ENCODE measurements at regions not wholly inside any gene's neighbourhood (a gene's known extent, or its start where the extent isn't known, plus 50 kb on each side); places are given as distances from the start of the nearest gene placed in this dataset.

DNA sequence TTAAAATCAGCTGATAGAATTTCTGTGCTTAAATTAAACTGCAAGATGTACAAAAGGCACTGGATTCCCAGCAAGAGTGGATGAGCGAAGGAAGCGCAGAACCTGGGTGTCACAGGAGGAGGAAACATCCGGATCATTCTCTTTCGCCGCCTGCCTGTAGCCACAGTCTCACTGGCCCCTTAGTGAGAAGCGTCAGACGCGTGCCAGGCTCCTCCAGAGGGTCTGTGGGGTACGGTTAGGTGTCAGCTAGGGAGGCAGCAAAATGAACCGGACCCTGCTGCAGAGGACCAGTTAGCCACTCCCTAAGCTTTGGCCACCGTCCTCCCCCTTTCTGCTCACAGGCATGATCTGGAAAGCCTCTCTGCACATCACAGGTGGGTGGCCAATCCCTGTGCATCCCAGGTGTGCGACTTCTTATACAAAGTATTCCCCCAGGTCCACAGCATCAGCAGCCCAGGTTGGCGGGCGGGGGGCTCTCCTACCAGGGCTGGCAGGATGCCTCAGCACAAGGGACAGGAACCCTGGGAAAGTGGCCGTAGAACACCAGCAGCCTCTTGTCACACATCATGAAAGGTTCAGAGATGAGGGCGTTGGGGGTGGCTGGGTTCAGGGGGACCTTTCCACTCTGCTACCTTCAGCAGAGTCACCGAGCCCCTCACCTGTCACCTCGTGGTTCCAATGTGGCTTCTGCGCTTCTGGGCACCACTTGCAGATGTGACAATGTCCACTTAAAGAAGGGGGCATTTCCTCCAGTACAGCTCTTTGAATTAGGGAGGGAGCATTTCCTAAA is 61.1 kb upstream of the SLC66A3 start:
- H3K27me3 ChIP-seq: peaks cover 5% of the 10 kb centered on the region
- H3K4me3 ChIP-seq: no peak overlapping the region
- no peak overlapping the region for H3K27ac ChIP-seq
- no peaks in the 10 kb centered on the region for H3K36me3 ChIP-seq
- no peak for TF ChIP-seq EP300 (IDR thresholded peaks at IDR 0.05)
- TF ChIP-seq POLR2AphosphoS5 (IDR thresholded peaks at IDR 0.05): no peak
- TF ChIP-seq, protein P1, sequence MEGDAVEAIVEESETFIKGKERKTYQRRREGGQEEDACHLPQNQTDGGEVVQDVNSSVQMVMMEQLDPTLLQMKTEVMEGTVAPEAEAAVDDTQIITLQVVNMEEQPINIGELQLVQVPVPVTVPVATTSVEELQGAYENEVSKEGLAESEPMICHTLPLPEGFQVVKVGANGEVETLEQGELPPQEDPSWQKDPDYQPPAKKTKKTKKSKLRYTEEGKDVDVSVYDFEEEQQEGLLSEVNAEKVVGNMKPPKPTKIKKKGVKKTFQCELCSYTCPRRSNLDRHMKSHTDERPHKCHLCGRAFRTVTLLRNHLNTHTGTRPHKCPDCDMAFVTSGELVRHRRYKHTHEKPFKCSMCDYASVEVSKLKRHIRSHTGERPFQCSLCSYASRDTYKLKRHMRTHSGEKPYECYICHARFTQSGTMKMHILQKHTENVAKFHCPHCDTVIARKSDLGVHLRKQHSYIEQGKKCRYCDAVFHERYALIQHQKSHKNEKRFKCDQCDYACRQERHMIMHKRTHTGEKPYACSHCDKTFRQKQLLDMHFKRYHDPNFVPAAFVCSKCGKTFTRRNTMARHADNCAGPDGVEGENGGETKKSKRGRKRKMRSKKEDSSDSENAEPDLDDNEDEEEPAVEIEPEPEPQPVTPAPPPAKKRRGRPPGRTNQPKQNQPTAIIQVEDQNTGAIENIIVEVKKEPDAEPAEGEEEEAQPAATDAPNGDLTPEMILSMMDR (IDR thresholded peaks at IDR 0.05): no peak
- TF ChIP-seq POLR2A (IDR thresholded peaks at IDR 0.05): no peak
- no peak for ATAC-seq
- WGBS, 2 donors (ENCODE audit: low coverage in 1 of 2): 69% methylated on average over 14 of the region's 19 CpGs; no CpG with 5 or more reads in 1 of the 2 donors
- H3K4me1 ChIP-seq: no peaks in the 10 kb centered on the region
- no peaks in the 10 kb centered on the region for H3K9me3 ChIP-seq

DNA sequence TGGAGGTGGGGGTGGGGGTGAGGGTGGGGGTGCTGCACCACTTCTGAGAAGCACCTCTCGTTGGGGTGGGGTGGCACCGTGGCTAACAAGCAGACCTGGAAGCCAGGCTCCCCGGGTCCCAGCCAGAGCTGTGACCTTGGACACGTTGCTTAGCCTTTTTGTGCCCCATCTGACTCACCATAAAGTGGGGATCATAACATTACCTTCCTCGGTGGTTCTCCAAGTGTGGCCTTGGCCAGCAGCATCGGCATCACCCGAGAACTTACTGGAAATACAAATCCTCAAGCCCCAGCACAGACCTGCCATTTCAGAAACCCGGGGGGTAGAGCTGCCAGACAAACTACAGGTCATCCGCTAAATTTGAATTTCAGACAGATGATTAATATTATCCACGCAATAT is 58.7 kb upstream of the SLC66A3 start:
- WGBS, 2 donors (ENCODE audit: low coverage in 1 of 2): 20 to 52% methylated on average over 1 to 7 of the region's 10 CpGs
- Histone ChIP-seq H3K4me1 (no peaks in the 10 kb centered on the region), H3K4me3 (no peak overlapping the region), H3K36me3 (no peaks in the 10 kb centered on the region), H3K9me3 (no peaks in the 10 kb centered on the region), H3K27me3 (peaks cover 13% of the 10 kb centered on the region), H3K27ac (no peak overlapping the region)
- TF ChIP-seq POLR2AphosphoS5 (IDR thresholded peaks at IDR 0.05) (no peak), EP300 (IDR thresholded peaks at IDR 0.05) (no peak), POLR2A (IDR thresholded peaks at IDR 0.05) (no peak)
- TF ChIP-seq, protein P1 (IDR thresholded peaks at IDR 0.05): no peak
- ATAC-seq: no peak

DNA sequence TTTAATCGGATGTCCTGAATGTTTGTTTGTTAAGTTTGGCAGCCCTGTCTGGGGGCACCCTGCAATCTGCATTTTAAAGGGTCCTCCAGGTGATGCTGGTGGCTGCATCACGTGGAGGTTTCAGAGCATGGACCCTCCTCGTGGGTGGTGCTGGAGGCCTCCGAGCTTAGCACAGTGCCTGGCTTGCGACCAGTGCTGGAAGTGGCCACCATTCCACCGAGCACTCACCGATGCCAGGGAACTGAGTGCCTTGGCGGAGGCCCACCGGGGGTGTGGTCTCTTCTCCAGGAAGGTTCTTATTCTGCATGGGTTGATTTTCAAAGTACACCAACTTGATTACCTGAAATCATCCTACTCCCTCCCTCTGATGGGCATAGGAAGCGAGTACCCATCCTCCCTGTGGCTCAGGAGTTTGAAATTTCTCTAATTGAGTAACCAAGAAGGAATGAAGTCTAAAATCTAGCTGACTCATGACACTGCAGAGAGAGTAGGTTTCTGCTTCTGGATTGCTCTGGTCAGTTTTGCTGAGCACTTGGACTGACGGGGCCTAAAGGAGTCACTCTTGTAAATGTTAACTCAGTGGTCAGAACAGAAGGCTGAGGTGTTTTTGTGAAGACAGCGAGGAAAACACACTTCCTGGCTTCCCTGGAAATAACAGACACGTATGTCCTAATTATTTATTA is 58.1 kb upstream of the SLC66A3 start:
- Histone ChIP-seq H3K27me3 (peaks cover 19% of the 10 kb centered on the region), H3K27ac (no peak overlapping the region), H3K9me3 (no peaks in the 10 kb centered on the region), H3K4me3 (no peak overlapping the region), H3K36me3 (no peaks in the 10 kb centered on the region), H3K4me1 (no peaks in the 10 kb centered on the region)
- WGBS, 2 donors (ENCODE audit: low coverage in 1 of 2): 50 to 71% methylated on average over 7 to 9 of the region's 13 CpGs
- TF ChIP-seq POLR2AphosphoS5 (IDR thresholded peaks at IDR 0.05) (no peak), EP300 (IDR thresholded peaks at IDR 0.05) (no peak), POLR2A (IDR thresholded peaks at IDR 0.05) (no peak)
- TF ChIP-seq, protein P1 (IDR thresholded peaks at IDR 0.05): no peak
- ATAC-seq: no peak

- TF ChIP-seq POLR2A (IDR thresholded peaks at IDR 0.05) (no peak), POLR2AphosphoS5 (IDR thresholded peaks at IDR 0.05) (no peak), EP300 (IDR thresholded peaks at IDR 0.05) (no peak)
- TF ChIP-seq, protein P1 (IDR thresholded peaks at IDR 0.05): no peak
- Histone ChIP-seq H3K27ac (no peak overlapping the region), H3K9me3 (no peaks in the 10 kb centered on the region), H3K27me3 (peaks cover 19% of the 10 kb centered on the region), H3K36me3 (no peaks in the 10 kb centered on the region), H3K4me1 (no peaks in the 10 kb centered on the region), H3K4me3 (no peak overlapping the region)
- no peak for ATAC-seq
- 74 to 76% methylated on average over 6 to 12 of the region's 13 CpGs for whole genome bisulfite sequencing, 2 donors (ENCODE audit: low coverage in 1 of 2)
Observed at GRCh38 chr2:11097854-11098387, 57.3 kb upstream of the SLC66A3 start.

Data from gastroesophageal sphincter (tissue), 4 donors.